ENCODE measurements at regions not wholly inside any gene's neighbourhood (a gene's known extent, or its start where the extent isn't known, plus 50 kb on each side); places are given as distances from the start of the nearest gene placed in this dataset.
"Not testable (repeated sequence)": the region's sequence is repeated elsewhere in the genome, so short reads cannot be mapped to it uniquely, and the experiment has no call there.

DNA sequence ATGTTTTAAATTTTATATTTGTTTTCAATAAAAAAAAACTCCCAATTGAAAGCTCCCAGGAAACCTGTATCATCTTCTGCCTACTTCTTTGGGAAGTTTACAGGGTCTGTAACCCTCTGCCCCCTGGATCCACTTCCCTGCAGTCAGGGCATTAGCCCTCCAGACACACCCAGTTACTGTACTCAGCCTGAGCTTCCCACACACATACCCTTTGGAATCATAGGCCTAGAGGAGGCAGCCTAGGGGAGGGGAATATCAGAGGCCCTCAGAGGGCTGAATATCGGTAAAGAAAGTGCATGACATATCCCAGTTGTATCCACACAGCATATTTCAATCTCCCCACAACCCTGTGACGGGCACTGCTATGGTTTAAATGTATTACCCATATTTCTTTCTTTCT, 56.2 kb upstream of the TFPI start:
- DNase-seq, result not testable (repeated sequence)

DNA sequence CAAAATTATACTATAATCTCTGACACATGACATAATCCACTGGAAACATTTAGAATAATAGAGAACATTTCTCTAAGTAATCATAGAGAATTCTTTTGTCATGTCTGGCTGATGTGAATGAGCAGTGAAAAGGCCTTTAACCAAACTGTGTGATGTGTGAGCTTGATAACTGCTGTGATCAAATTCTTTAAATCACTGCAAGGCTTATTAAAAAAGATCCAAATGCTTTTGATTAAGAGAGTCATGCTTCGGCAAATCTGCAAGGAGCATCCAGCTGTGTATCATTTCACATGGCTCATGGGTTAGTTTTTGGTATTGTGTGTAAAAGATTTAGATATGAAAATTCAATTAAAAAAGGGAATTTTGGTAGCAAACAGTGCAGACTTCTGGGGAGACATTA, 58.6 kb upstream of the TFPI start:
- no peak for DNase-seq

DNA sequence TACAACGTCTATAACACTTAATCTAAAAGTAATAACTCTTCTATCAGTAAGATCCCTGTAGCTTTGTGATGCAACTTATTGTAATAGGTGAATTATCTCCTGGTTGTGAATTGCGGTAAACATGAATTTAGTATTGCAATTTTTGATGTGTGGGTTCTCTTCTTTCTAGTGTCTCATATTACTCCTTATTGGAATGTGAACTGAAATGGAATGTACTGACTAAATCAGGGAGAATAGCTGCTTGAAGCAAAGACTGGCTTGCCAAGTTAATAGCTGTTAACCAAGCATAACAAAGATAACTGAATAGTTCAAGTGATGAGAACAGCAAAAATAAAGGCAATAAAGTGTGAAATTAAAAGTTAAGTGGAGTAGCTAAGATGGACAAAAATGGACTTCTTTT, 60.5 kb upstream of the TFPI start:
- no peak for DNase-seq

- no peak for DNase-seq
Observed at GRCh38 chr2:187615364-187615763, 61.1 kb upstream of the TFPI start.

DNA sequence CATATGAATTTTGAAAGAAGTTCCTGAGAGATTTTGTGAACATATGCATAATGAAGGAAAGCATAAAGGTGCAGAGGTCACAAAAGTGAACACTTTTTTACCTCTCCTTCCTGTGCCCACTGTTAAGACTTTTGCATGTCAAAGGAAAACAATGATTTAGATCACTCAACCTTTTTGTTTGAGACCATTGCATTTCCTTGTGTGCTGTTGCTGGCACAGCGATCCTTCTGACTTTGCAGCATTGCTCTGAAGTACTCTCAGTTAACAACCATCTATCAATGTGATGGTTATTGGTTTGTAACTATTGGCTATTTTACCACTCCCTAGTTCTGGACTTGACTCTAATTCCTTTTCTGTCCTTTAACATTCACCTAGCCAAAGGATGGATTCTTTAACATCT, 61.7 kb upstream of the TFPI start:
- no peak for DNase-seq

DNA sequence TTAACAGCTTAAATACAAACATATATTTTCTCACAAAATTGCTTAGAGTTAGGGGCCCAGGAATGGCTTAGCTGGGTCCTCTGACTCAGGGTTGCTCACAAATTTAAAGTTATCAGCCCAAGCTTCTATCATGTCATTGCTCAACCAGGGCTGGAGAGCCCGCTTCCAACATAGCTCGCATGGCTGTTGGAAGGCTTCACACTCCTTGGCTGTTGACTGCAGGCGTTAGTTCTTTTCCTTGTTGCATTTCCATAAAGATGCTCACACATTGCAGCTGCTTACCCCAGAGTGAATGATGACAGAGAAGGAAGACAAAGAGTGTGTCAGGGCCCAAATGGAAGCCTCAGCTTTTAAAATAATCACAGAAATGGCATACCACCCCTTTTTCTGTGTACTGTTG, 62.9 kb upstream of the TFPI start:
- DNase-seq, result no peak

DNA sequence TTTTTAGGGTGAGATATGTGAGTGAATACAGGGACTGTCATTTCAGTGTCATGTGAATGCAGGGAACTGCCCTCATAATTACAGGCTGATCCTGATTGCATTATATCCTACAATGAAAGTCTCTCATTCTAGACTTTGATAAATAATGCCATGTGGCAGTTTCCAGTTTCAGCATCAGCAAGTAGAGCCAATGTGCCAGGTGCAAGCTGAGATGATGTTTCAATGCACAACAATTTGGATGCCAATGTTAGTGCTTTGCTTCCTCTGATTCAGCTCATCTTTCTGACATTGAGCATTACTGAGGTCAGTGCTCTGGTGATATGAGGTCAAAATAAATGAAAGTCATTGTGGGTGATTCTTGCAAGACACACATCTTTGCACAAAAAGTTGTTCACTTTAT, 63.7 kb upstream of the TFPI start:
- no peak for DNase-seq

- DNase-seq, result no peak
Observed at GRCh38 chr2:187618813-187619212, 64.6 kb upstream of the TFPI start.

GRCh38 chr2:187627153-187627552, 72.9 kb upstream of the TFPI start:
- no peak for DNase-seq

- DNase-seq, result not testable (repeated sequence)
Observed at GRCh38 chr2:187636731-187637391, 82.6 kb upstream of the TFPI start.

DNA sequence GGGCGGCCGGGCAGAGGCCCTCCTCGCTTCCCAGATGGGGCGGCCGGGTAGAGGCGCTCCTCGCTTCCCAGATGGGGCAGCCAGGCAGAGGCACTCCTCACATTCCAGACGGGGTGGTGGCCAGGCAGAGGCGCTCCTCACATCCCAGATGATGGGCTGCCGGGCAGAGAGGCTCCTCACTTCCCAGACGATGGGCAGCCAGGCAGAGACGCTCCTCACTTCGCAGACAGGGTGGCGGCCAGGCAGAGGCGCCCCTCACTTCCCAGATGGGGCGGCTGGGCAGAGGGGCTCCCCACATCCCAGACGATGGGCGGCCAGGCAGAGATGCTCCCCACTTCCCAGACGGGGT, 83.1 kb upstream of the TFPI start:
- not testable (repeated sequence) for DNase-seq

DNA sequence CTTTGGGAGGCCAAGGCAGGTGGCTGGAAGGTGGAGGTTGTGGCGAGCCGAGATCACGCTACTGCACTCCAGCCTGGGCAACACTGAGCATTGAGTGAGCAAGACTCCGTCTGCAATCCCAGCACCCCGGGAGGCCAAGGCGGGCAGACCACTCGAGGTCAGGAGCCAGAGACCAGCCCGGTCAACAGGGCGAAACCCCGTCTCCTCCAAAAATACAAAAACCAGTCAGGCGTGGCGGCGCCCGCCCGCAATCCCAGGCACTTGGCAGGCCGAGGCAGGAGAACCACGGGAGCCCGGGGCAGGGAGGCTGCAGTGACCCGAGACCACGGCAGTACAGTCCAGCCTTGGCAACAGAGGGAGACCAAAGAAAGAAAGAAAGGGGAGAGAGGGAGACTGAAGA, 83.5 kb upstream of the TFPI start:
- DNase-seq, result not testable (repeated sequence)

DNA sequence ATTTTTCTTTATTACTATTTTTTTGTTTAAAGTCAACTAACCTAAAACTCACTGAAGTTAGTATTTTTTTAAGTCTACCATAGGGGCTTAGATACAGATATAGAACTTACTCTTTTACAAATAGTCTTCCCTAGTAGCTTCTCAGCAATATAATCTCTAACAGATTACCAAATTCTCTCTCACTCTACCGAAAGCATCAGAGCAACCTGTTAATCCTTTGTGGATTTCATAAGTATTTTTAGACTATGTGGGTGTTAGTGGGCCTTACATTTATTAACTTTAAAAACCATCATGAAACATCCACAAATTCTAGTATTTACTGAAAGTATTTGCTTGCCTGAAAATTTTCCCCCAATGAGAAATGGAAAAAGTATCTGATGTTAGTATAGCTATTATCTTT, 84.6 kb upstream of the TFPI start:
- no peak for DNase-seq

DNA sequence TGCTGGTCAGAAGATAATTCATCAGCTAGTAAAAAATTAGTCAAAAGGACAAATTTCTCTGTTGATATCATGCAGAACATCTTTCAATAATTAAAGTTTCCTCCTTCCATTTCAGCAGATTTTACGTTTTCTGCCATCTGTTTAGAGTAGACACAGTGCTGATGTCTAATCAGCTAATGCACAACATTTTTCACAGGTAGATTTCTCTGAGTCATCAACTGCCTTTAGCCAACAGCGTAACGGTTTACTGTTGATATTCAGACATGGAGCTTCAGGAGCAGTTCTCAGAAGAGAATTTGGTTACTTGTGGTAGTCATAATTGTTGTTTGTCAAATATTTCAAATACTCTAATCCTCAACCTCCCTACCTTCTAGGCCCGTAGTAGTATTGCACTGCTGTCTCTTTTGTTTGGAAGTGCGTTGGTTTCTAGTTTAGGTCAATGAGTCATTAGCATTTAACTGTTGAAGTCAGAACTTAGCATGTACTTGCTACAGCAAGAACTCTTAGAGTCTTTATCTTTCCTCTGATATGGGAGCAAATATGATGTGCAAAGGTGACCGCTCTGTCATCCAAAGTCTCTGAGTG, 86.8 kb upstream of the TFPI start:
- no peak for DNase-seq

DNA sequence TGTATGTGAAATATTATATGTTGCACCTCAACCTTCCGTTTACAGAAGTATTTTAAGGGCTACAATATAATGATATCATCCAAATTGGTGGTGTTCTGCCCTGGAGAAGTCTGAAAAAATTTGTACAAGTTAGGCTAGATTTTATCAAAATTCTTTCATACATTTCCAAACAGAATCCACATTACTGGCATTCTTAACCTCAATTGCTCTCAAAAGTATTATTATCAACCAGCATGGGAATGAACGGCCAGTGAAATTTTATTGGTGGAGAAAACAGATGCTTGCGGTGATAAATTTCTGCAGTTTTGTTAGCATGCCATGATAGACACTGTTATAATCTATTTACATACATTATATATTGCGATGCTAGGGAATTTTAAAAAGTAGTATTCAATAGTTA, 88.3 kb upstream of the TFPI start:
- no peak for DNase-seq

- DNase-seq, result no peak
Observed at GRCh38 chr2:187644486-187644885, 90.3 kb upstream of the TFPI start.

DNA sequence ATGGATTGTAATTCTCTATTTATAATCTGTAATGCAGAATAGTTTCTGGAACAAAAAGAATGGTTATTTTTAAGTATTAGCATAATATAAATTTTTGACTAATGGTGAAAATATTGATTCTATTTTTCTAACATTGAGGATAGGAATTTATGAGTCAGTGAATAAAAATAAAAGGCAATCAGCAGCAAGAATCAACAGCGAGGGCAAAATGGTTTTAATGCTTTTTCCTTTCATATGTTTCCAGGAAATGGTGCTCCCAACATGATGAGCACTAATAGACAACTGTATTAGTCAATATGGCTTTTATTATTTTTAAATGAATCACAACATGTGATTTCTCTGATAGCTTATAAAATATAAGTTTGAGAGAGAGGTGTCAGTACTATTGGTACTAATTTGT, 90.7 kb upstream of the TFPI start:
- no peak for DNase-seq

DNA sequence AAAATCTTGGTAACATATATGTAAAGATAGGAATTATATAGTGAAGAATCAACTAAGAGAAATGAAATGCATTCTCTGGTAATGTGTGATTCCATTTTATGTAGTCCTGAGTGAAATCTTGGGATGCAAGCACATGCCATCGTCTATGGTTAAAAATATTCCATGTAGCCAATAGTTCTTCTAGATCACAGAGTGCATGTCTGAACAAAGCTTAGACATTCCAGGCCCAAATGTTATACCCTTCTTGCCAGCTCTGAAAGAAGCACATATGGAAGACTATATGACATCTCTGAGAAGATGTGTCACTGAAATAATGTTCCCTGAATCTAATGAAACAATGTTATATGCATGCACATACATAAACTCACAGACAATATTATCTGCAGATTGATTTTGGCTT, 92.3 kb upstream of the TFPI start:
- DNase-seq, result no peak

- DNase-seq, result no peak
Observed at GRCh38 chr2:187654535-187654934, 100.3 kb upstream of the TFPI start.

DNA sequence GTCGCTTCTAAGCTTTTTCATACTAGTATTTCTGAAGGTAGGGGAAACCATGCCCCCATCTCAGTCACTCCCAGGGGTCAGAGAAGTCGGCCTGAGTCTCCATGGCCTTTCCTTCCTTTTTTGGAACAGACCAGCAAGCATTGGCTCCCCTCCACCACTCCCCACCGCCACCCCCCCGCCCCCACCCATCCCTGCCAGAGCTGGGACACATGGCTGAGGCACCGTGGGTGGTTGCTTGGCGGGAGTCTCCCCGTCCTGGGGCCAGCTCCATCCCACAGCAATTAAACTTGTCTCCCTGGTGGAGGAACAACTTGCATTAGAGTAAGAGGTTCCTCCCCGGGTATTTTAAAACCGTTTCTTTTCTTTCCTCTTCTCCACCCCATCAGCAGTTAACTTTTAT, 100.8 kb upstream of the TFPI start:
- DNase-seq, result no peak

DNA sequence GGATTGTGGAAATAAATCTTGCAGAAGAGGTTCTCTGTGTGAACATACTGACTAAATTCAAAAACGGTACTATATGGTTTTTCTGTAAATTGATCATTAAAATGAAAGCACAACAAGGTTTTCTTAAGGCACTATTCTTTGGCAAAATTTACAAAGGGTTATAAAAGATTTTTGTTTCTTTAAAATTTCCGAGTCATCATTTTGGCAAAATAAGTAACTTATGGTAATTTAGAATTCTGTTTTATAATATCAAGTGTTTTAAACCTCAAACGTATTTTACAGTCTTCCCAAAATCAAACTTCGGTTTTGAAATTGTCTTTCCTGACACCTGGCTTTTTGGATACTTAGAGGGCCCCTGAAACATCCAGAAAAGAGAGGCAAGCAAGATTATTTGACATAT, 101.9 kb upstream of the TFPI start:
- no peak for DNase-seq

GRCh38 chr2:187658952-187659525, 104.8 kb upstream of the TFPI start:
- DNase-seq, result no peak

DNA sequence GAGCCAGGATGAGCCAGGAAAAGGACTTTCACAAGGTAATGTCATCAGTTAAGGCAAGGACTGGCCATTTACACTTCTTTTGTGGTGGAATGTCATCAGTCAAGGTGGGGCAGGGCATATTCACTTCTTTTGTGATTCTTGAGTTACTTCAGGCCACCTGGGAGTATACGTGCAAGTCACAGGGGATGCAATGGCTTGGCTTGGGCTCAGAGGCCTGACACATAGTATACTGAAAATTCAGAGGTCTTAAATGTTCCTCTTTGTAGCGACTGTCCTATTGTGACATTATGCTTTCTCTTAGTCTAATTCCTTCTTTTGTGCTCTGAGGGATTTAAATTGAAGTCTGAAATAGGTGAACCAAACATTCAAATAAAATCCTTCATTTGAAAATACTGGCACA, 121.8 kb upstream of the TFPI start:
- DNase-seq, result not testable (repeated sequence)

DNA sequence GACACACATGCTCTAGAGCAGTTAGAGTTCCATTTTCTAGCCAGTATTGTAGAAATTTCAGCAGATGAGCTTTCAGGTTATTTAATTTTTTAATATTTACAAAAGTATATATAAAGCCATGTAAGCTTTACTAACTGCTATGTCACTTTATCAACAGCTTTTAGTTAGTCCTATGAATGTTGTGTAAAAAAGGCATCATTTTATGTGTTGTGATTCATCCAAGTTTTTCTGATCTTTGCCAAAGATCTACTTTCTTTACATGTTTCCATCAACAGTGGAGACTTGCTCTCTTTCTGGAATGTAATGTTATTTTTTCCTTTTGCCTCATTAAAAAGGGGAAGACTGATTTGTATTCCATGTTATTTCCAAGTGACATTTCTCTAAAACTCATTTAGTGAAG, 125.2 kb upstream of the TFPI start:
- DNase-seq, result no peak

- DNase-seq, result no peak
Observed at GRCh38 chr2:187684174-187684573, 129.9 kb upstream of the TFPI start.
